ENCODE measurements at regions not wholly inside any gene's neighbourhood (a gene's known extent, or its start where the extent isn't known, plus 50 kb on each side); places are given as distances from the start of the nearest gene placed in this dataset.

DNA sequence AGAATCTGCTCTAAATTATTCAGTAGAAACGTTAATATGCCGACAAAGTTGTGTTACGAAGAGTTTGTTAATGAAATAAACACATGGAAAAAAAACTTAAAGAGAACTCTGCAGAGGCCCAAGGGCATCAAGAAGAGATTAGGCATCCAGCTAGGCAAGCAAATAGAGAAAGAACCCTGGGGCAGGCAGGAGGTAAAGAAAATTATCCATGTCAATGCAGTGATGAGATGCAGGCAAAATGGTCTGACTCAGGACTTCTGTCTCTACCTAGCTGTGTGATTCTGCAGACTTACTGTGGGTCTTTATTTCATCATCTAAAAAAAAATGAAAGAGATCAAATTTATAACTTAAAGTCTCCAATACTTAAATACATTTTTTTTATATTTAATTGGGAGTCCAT is 448.0 kb downstream of the HAO1 start:
- no peak for TF ChIP-seq BHLHE40 (IDR thresholded peaks at IDR 0.05; ENCODE audit: borderline replicate concordance)
- no peak for TF ChIP-seq SP1 (IDR thresholded peaks at IDR 0.05)
